ENCODE measurements at regions not wholly inside any gene's neighbourhood (a gene's known extent, or its start where the extent isn't known, plus 50 kb on each side); places are given as distances from the start of the nearest gene placed in this dataset.

DNA sequence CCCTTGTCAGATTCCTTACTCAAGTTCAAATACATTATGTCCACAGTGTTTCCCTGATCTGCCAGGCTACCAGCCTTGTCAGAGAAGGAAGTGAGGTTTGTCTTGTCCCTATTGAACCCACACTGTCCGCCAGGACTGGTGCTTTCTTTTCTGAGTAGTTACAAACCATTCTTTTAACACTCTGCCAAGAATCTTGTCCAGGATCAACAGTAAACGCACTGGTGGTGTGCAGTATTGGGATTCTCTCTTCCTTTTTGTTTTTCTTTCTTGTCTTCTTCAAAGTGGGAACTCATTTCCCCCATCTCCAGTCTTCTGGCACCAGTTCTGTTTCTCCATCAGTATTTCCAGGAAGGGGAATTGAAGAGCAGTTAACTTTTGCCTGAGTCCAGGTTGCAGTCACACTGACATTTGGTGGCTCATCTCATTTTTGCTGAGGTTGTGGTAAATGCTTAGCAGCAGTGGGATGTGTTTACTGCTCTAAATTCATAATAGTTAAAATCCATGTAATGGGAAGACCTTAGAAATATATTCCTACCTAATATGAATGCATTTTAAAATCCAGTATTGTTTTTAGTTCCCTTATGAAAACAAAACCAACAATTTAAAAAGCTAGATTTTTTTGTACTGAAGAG is 295.3 kb downstream of the PRL start:
- TF ChIP-seq, protein P1, sequence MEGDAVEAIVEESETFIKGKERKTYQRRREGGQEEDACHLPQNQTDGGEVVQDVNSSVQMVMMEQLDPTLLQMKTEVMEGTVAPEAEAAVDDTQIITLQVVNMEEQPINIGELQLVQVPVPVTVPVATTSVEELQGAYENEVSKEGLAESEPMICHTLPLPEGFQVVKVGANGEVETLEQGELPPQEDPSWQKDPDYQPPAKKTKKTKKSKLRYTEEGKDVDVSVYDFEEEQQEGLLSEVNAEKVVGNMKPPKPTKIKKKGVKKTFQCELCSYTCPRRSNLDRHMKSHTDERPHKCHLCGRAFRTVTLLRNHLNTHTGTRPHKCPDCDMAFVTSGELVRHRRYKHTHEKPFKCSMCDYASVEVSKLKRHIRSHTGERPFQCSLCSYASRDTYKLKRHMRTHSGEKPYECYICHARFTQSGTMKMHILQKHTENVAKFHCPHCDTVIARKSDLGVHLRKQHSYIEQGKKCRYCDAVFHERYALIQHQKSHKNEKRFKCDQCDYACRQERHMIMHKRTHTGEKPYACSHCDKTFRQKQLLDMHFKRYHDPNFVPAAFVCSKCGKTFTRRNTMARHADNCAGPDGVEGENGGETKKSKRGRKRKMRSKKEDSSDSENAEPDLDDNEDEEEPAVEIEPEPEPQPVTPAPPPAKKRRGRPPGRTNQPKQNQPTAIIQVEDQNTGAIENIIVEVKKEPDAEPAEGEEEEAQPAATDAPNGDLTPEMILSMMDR (IDR thresholded peaks at IDR 0.05 in 8 of 11, conservative IDR thresholded peaks at IDR 0.05 in 3 of 11), result no peak
- TF ChIP-seq POLR2A (IDR thresholded peaks at IDR 0.05), result no peak
